Fibroblast of the aortic adventitia (primary cell): ENCODE measurements at regions not wholly inside any gene's neighbourhood (a gene's known extent, or its start where the extent isn't known, plus 50 kb on each side); places are given as distances from the start of the nearest gene placed in this dataset.

Experiments
- DNase-seq: peaks from one replicate; pipeline ENCODE4 v3.0.0-alpha.2; 2010; ENCODE audit warnings: low read depth
- H3K4me3 ChIP-seq: 2 replicates; pipeline ENCODE4 v1.5.1; 2011; ENCODE audit warnings: low read depth, mild to moderate bottlenecking, control low read depth, low read length, moderate library complexity
- CTCF ChIP-seq: IDR thresholded peaks from 2 replicates; pipeline ENCODE4 v1.5.1; 2011; ENCODE audit warnings: mild to moderate bottlenecking, low read length, control low read depth, inconsistent platforms; ENCODE audit not compliant: insufficient read depth

- no peak overlapping the region for H3K4me3 ChIP-seq
- TF ChIP-seq CTCF = no peak
- no peak for DNase-seq
Observed at GRCh38 chr14:101116065-101116464, 212.5 kb upstream of the RTL1 start.

- DNase-seq = no peak
- no peak overlapping the region for H3K4me3 ChIP-seq
- TF ChIP-seq CTCF = no peak
Observed at GRCh38 chr14:101116486-101117130, 213.1 kb upstream of the RTL1 start.

- DNase-seq = no peak
- no peak overlapping the region for H3K4me3 ChIP-seq
- no peak for TF ChIP-seq CTCF
Observed at GRCh38 chr14:101117543-101117942, 214.0 kb upstream of the RTL1 start.

GRCh38 chr14:101118233-101118632 lies 214.7 kb upstream of the RTL1 start:
- no peak overlapping the region for H3K4me3 ChIP-seq
- TF ChIP-seq CTCF = no peak
- DNase-seq = no peak

- TF ChIP-seq CTCF = no peak
- no peak overlapping the region for H3K4me3 ChIP-seq
- DNase-seq = no peak
Observed at GRCh38 chr14:101118746-101119591, 215.4 kb upstream of the RTL1 start.

- TF ChIP-seq CTCF = no peak
- DNase-seq = peak; percentile 4
- no peak overlapping the region for H3K4me3 ChIP-seq
Observed at GRCh38 chr14:101119830-101120571, 216.5 kb upstream of the RTL1 start.
